SK-N-MC (cell line): ENCODE measurements at regions not wholly inside any gene's neighbourhood (a gene's known extent, or its start where the extent isn't known, plus 50 kb on each side); places are given as distances from the start of the nearest gene placed in this dataset.
"Not testable (repeated sequence)": the region's sequence is repeated elsewhere in the genome, so short reads cannot be mapped to it uniquely, and the experiment has no call there.

ENCODE experiments used
- FOXP2 ChIP-seq: optimal IDR thresholded peaks from 2 replicates; pipeline ENCODE3; 2011; ENCODE audit warnings: mild to moderate bottlenecking, moderate library complexity; ENCODE audit not compliant: insufficient read depth; ENCODE audit errors: extremely low read length, control extremely low read depth
- POLR2AphosphoS5 ChIP-seq: IDR thresholded peaks from 2 replicates; pipeline ENCODE4 v1.6.1; 2012; ENCODE audit warnings: mild to moderate bottlenecking, low read depth, low read length, borderline replicate concordance

DNA sequence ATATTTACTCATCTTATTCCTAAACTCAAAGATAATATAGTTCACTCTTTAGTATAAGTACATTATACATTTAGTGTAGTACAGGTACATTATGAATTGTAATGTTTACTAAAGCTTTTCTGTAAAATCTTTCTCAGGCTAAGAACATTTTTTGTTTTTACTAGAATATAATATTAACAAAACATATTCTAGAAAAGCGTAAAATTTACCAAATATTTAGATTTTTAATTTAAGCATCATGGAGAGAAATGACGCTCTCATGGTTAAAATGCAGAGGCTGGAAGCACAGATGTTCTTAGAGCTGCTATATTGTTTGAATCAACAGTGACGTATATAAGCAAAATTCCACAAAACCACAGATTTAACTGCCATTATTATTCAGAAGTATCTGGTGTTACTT is 54.7 kb upstream of the NBPF15 start:
- TF ChIP-seq POLR2AphosphoS5, FOXP2: not testable (repeated sequence)
